ENCODE measurements at regions not wholly inside any gene's neighbourhood (a gene's known extent, or its start where the extent isn't known, plus 50 kb on each side); places are given as distances from the start of the nearest gene placed in this dataset.
"Not testable (repeated sequence)": the region's sequence is repeated elsewhere in the genome, so short reads cannot be mapped to it uniquely, and the experiment has no call there.

- DNase-seq, result no peak
Measured at GRCh38 chr14:44873536-44873935, 88.2 kb downstream of the KLHL28 start.

DNA sequence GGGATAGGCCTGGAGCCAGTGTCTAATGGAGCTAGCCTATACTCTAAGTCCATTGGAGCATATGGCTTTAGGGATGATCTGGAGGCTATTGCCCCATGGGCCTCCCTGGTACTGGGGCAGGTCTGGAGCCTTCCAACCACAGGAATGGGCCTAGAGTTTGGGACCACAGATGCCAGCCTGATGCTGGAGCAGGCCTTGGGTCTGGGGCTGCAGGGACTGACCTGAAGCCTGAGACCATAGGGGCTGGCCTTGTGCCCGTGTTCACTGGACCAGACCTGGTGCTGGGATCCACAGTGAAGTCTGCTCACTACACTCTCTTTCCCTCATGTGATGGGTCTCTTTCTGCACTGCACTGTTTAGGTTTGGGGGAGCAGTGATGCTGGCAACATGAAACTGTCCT is 95.0 kb downstream of the KLHL28 start:
- no peak for DNase-seq

DNA sequence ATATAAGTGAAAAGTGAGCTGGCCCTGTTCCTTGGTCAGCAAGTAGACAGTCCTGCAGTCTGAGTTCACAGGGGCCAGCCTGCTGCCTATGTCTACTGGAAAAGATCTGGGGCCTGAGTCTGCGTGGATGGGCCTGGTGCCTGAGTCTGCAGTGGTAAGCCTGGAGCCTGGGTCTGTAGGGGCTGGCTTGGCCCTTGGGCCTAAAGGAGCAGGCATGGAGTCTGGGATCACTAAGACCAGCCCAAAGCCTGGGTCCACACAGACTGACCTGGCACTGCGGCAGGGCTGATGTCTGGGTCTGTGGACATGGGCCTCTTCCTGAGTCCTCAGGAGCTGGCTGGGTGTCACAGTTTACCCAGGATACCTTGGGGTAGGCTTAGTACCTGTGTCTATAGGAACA is 95.4 kb downstream of the KLHL28 start:
- no peak for DNase-seq

GRCh38 chr14:44863271-44863670 is 98.5 kb downstream of the KLHL28 start:
- no peak for DNase-seq

- no peak for DNase-seq
Measured at GRCh38 chr14:44854114-44854513, 107.6 kb downstream of the KLHL28 start.

DNA sequence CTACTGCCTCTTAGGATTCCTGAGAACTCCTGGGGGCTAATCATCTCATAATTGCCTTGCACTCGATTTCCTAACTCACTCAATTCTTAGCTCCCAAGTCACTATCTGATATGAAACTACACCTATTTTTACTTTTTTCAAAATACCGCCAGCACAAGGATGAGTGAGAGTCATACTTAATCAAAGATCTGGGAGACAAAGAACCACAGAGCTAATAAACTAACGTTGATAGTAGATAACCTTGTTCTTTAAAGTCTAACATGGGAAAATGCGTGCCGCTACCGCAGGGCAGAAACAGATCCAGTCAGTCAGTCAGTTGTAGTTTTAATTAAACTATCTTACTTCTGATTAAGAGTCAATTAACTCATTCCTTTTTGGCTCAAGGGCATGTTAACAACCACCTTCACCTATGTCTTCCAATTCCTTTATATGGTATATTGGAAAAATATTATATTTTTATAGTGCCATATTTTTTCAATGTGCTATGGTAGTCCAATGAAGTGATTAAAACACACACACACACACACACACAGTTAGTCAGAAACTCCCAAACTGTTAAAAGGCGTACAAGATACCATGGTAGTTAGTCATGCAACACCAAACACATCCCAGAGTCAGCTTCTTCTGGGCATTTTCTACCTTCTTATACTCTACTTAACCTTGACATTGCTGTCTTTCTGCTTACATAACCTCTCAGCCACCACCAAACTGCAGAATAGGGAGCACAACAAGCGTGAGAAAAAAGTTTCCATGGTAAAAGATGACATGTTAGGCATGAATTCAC is 114.0 kb downstream of the KLHL28 start:
- no peak for DNase-seq

GRCh38 chr14:44846232-44846824 is 115.4 kb downstream of the KLHL28 start:
- no peak for DNase-seq

- not testable (repeated sequence) for DNase-seq
Measured at GRCh38 chr14:44835928-44836327, 125.8 kb downstream of the KLHL28 start.

- DNase-seq, result no peak
Measured at GRCh38 chr14:44833376-44834060, 128.2 kb downstream of the KLHL28 start.

- no peak for DNase-seq
Measured at GRCh38 chr14:44830371-44830770, 131.4 kb downstream of the KLHL28 start.

- no peak for DNase-seq
Measured at GRCh38 chr14:44829021-44829420, 132.7 kb downstream of the KLHL28 start.

DNA sequence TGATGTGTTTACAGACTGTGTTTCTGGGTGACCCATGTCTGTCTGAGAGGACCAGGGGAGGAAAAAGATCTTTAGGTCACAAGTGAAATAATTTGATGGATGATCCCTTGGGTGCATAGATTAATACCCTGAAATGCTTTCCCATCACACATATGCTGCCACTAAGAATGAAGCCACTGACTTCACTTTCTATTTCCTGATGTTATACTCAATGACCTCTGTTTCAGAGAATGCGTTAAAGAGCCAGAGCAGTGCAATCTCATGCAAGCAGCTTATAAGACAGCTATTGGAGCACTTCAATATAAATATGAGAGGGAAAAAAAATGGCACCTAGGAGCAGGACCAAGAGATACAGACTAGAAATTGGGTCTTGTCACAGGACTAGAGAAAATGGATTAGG is 133.7 kb downstream of the KLHL28 start:
- DNase-seq, result no peak

- no peak for DNase-seq
Measured at GRCh38 chr14:44820230-44820964, 141.3 kb downstream of the KLHL28 start.

DNA sequence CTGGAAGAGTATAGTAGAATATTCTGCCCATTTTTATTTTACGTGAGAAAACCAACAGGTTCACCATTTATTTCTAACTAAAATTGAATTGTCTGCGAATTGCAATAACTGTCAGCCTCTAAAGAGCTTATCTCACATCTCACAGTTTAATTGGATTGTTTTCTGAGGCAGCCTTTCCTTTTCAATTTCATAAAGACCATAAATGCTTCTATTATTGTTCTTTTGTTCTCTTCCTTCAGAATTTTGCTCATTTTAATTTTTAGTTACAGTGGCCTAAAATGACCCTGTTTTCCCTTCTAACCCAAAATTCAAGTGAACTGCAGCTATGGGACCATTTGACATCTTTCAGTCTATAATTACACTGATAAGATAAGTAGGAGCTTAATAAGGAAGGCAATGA is 147.6 kb downstream of the KLHL28 start:
- DNase-seq, result no peak

DNA sequence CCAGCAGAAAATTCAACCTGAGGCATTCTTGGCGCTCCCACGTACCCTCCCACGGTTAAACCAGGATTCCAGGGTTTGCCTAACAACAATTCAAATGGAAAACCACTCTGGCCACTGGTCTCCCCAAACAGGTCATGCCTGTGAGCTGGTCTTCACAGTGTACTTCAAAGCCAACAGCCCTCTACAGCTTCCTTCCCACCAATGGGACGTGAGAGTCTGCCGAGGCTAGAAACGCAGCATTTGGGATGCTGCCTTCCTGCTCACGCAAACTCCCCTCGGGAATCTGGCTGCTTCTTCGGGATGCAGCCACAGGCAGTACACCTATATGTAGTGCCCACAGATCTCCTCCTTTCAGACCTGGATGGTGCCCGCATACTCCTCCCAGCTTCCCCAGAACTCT is 149.1 kb downstream of the KLHL28 start:
- DNase-seq, result no peak

DNA sequence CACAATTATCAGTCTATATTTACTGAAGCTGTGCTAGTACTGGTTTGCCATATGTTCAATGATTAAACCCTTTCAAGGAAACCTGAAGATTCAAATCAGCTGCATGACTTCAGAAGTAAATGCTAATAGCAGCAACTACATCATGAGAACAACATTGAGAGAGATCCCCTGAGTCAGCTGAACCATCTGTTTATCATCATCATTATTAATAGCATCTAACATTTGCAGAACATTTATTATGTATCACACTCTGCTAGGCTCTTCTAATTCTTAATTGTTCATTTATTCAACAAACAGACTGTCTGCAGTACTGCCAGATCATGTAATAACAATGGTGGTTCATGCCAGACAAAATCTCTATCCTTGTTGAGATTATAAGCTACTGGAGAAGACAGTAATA is 157.4 kb downstream of the KLHL28 start:
- DNase-seq, result no peak

GRCh38 chr14:44803239-44803905 is 158.4 kb downstream of the KLHL28 start:
- DNase-seq, result peak; percentile 12

DNA sequence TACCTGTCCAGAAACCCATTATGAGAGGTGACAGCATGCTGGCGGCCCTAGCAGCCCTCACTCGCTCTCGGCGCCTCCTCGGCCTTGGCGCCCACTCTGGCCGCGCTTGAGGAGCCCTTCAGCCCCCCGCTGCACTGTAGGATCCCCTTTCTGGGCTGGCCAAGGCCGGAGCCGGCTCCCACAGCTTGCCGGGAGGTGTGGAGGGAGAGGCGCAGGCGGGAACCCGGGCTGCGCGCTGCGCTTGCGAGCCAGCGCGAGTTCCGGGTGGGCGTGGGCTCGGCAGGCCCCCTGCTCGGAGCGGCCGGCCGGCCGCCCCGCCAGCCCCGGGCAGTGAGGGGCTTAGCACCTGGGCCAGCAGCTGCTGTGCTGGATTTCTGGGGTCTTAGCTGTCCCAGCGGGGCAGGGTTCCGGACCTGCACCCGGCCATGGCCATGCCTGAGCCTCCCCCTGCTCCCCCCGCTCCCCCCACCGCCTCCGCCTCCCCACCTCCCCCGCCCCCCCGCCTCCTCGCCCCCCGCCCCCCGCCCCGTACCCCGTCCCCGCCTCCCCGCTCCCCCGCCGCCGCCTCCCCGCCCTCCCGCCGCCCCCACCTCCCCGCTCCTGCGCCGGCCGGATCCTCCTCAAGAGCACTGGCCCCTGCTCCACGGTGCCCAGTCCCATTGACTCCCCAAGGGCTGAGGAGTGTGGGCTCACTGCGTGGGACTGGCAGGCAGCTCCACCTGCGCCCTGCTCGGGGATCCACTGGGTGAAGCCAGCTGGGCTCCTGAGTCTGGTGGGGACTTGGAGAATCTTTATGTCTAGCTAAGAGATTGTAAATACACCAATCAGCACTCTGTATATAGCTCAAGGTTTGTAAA is 163.1 kb downstream of the KLHL28 start:
- no peak for DNase-seq

- DNase-seq, result no peak
Measured at GRCh38 chr14:44795725-44796124, 166.0 kb downstream of the KLHL28 start.

DNA sequence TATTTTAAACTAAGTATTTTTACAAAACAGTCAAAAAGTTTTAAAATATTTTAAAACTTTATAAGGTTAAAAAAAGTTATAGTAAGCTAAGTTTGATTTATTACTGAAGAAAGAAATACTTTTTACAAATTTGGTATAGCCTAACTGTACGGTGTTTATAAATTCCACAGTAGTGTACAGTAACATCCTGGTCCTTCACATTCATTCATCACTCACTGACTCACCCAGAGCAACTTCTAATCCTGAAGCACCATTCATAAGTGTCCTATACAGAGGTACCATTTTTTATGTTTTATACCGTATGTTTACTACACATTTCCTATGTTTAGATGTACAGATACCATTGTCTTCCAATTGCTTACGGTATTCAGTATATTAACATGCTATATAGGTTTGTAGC is 170.0 kb downstream of the KLHL28 start:
- no peak for DNase-seq

GRCh38 chr14:44788612-44789011 is 173.1 kb downstream of the KLHL28 start:
- DNase-seq, result no peak

DNA sequence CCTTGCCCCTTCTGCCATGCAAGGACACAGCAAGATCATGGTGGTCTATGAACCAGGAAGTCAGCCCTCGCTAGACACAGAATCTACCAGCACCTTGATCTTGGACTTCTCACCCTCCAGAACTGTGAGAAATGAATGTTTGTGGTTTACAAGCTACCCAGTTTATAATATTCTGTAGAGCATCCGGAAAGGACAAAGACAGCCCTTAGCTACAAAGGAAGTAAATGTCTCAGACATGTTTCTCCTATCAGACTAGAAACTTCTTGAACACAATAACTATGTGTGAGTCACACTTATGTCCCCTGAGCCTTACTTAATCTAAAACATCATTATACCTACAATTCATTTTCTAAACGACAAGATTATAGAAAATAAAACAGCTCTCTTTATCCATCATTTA is 176.7 kb downstream of the KLHL28 start:
- no peak for DNase-seq

Data from 8988T (cell line).